Muscle of arm (tissue), 1 donor: ENCODE measurements at regions not wholly inside any gene's neighbourhood (a gene's known extent, or its start where the extent isn't known, plus 50 kb on each side); places are given as distances from the start of the nearest gene placed in this dataset.
A peak's percentile ranks its signal among the peaks of the same experiment; 100 is the strongest.
"Not testable (repeated sequence)": the region's sequence is repeated elsewhere in the genome, so short reads cannot be mapped to it uniquely, and the experiment has no call there.

Experiments
- DNase-seq: peaks from one replicate; pipeline ENCODE4 v3.0.0-alpha.2; 2013

DNA sequence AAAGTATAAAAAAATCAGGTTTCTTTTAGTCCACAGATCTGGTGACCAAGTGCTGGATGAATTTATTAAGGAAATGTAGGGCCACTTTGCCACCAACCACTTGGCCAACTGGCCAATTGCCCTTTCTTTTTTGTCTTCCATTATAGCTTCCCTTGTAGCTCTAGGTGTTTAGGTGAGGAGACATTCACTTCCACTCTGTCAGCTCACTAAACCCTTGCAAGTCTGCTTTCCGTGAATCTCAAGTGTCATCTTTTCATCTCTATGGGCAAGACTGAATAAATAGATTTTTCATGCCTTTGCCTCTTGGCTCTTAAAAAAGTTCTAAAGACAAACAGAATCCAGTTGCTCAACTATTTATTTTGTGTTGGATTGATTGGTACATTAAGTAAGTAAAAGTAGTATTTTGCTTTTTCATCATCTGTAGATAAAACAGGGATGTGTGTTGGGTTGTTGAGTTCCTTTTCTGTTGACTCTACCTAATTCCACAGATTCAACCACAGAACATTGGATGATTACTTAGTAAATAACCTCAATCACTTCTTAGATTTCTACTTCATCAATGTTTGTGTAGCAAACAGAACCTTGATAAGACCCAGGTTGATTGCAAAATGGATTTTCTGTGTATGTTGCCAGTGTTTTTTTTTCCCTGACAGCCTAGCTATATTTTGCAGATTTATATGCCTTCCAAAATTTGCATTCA is 68.1 kb upstream of the GRXCR1 start:
- no peak for DNase-seq

DNA sequence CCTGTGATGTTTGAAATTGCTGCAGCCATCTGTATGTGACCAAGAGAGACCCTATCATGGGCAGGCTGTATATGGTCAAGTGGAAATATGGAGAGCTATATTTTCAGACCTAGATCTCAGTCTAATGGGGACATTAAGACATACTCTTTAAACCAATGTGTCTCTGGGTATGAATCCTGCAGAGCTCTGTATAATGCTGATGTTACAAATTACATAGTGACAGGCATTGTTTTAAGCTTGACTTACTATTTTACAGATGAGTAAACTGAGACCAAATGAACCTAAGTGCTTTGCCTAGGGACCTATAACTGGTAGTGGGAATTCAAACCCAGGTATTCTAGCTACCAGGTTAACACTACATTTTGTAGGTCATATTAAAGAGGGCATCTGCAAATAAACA is 71.3 kb upstream of the GRXCR1 start:
- no peak for DNase-seq

DNA sequence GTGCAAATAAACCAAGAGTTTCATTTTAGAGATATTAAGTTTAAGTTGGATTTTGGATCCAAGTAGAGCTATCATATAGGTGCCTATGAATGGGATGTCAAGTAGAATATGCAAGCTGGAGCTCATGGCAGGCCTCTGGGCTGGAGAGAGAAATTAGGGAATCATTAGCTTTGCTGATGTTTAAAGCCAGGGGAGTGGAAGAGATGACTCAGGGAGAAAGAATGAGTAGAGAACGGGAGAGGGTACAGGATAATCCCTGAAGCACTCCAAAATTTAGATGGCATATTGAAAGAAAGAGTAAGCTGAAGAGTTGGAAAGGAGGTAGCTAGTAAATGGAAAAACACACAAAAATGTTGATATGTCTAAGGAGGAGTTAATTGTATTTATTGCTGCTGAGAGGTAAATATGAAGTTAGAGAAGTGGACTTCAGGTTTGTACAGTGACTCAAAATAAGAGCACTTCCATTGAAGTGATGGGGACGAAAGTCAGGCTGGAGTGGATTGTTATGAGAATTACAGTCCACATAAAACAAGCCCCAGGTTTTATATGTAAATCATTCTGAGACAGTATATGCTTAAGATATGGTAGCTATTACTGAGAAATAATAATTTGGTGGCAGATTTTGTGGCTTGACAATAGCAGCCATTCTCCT is 72.5 kb upstream of the GRXCR1 start:
- DNase-seq: no peak

DNA sequence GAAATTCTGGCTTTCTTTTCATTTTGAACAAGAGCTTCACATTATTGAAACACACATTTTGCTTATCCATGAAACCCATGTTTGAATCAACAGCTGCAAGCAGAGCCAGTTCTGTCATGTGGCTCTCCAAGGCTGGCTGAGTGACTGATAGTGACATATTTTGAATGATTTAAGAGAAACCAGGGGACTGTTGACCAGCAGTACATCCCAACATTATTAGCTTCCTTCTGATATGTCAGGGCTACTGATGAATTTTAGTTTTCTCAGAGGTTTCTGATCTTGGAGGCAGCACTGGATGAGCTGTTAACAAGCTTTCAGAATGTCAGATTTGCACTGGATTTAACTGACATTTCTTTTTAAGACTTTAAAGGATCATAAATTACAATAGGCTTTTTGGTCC is 74.6 kb upstream of the GRXCR1 start:
- no peak for DNase-seq

DNA sequence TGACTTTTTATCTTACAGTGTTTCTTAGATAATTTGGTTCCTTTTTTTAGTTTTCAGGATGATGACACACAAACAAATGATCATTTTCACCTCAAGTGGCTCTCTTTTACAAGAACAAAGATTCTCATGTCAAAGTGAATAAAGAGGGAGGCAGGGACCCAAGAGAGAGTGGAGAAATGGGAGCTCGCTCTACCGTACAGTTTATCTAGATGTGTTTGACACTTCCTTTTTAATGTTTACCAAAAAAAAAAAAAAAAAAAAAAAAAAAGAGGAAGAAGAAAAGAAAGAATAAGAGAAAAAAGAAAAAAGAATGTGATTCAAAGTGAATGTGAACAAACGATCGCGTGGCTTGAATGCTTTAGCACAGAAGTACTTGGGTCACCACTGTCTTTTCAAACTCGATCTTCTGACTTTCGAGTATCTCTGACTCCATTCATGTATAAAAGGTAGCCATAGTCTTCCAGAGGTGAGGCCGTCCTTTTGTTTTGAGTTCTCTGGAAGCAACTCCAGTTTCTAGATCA is 75.6 kb upstream of the GRXCR1 start:
- DNase-seq: no peak

DNA sequence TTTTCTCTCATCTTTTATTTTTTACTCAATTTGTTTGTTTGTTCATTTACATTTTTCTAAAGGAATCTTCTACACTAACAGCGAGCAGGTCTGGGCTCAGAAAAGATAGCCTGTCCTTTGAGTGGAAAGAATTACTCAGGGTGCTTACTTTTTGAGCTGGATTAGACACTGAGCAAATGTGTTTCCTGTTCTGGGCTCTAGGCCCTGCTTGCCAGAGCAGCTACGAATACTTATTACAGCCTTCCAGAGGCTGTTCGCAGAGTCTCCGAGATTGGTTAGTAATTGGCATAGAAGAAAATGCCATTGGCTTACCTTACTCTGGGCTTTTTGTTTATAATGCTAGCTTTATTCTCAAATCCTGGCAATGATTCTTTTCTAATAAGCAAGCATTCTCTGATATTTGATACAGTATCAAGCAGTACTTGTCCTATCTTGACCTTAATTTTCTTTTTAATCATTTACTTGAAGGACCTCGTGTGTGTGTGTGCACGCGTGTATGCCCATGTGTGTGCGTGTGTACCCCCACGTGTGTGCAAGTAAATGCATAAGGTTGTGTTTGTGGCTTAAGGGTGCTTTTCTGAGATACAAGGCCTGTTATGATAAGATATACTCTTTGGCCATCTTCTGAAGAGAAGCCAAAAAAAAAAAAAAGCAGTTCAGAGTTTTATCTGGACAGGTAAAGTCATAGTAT is 76.2 kb upstream of the GRXCR1 start:
- DNase-seq: peak; percentile 8

DNA sequence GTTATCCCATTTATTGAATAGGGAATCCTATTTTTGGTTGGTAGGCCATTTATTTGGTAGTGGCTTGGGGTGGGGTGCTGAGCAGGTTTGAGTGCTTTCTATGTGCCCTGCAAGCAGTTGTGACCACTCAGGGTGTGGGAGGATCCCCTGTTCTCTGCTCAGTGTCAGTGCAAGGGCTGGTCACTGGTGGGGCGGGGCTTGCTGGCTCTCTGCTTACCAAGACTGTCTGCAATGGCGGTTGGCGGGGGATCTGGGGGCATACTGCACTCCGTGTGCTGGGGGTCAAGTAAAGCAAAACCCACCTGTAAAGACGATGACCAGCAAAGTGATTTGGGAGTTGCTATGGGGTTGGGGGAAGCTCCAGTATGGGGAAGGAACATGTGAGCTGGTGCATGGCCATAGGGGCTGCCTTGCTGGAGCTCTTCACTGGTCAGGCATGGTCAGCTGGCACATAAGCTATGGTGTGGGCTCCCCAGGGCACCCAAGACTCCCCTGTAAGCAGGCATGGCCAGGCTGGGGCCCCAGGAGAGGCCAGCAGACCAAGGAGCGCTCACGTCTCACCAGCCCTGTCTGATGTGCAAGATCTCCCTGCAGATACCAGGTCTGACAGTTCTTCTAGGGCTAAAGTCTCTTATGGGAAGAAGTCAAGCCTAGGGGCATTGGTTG is 83.0 kb upstream of the GRXCR1 start:
- DNase-seq: no peak

DNA sequence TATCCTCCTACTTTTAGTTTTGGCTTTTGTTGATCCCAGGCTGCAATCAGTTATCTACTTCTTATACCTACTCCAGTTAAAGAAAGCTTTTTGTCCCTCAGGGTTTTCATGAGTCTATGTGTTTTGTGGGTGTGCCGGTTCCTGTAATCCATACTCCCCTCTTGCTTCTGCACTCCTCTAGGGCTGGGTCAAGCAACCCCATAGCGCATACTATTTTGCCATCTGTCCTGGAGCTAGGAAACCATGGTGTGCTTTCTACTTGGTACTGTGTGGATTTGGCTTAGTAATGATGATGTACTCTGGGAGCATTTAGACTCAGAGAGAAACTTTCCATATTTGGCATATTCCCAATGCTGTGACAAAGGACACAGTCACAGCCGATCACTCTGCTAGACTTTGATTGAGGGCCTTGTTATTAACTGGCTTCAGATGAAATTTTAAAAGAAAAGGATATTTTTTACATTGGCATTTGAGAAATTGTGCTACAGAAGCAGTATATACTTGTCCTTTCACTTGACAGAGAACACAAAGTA is 86.1 kb upstream of the GRXCR1 start:
- no peak for DNase-seq

DNA sequence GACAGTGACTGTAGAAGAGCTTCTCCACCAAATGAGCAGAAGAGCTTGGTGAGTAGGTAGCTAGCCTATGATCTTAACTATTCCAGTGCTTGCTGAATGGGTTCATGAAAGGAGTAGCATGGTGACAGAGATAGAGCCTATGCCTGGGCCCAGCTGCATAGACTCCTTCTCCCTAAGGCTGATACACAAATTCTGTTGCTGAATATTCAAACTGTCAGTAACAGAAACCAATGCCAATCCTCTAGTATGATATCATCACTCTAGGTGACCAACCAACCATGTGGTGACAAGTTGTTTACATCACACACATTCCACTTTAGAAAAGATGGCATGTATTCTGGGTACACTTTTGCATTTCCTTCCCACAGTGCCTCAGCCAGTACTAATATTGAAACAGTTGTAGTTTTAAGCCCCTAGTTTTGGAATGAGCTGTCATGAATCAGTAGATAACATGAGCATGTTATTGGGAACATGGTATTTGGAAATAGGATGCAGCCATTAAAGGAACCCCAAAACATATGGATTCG is 103.4 kb upstream of the GRXCR1 start:
- no peak for DNase-seq

DNA sequence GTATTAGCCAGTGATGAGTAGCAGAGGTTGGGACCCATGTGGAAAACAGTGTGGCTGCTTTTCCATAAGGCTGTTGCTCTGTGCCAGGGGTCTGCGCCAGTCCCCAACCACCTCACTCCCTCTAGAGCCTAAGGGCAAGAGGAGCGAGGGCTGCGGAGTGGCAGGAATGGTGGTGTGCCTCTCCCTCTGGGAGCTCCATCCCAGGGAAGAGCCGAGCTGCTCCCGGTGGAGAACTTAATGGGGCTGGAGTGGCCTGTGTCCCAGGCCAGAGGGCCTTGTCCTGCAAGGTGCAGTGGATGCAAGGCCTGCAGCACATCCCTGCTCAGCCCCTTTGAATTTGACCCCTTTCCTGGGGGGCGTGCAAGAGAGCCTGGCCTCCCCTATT is 105.4 kb upstream of the GRXCR1 start:
- no peak for DNase-seq

DNA sequence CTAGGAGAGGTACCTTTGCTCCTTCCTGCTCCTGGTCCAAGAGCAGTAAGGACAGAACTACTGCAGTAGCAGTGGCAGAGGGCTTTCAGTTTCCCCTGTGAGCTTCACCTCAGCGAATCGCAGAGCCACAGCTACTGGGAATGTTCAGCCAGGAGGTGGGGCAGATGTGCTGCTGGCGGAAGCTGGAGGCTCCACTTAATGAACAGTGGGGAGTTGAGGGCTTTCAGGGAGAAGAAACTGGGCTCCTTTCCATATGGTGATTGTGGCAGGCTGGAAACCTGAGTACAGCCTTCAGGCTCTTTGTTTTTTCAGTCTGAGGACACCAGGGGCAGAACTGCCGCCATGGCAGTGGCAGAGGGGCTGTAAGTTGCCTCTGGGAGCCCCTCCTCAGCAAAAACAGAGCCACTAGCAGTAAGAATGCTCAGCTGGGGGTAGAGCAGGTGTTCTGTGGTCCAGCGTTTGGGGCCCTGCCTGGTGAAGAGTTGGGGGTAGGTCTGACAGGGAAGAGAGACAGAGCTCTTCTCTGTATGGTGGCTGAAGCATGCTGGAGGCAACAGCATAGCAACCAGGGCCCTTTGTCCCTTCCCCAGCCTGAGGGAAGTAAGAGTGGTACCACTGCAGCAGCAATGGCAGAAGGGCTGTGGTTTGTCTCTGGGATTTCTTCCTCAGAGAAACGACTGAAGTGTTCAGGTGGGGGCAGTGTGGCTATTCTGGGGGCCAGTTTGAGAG is 106.0 kb upstream of the GRXCR1 start:
- DNase-seq: no peak

DNA sequence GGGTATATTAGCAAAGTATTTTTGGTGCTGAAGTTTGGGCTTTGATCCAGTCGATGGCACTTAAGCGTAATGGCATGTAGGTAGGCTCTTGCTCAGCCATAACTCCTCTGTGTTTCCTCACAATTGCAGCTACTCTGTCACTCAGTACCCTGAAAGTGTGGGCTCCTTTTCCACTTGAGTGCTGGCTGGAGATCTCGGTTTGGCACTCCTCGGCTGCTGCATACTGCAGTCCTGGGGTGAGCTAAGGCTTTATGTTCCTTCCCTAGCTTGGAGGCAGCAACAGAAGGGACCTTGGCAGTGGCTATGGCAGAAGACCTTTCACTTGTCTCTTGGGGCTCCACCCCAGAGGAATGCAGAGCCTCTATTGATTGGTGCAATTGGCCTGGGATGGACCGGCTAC is 106.7 kb upstream of the GRXCR1 start:
- DNase-seq: no peak

DNA sequence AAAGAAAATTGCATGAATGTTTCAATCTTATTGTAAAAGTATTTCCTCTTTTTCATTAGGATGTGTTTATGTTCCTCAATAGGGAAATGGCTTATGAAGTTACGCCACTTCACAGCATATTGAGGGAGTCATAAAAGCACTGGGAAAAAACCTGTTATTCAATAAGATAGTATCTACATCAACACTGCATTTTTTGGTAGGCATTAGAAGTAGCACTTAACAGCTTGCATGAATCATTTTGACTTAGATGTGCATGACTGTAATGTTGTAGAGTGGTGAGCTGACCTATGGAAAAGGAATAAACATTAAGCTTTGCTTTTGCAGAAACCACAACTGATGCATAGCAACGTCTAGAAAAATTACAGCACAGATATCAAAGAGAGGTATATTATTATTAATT is 111.2 kb upstream of the GRXCR1 start:
- DNase-seq: no peak

DNA sequence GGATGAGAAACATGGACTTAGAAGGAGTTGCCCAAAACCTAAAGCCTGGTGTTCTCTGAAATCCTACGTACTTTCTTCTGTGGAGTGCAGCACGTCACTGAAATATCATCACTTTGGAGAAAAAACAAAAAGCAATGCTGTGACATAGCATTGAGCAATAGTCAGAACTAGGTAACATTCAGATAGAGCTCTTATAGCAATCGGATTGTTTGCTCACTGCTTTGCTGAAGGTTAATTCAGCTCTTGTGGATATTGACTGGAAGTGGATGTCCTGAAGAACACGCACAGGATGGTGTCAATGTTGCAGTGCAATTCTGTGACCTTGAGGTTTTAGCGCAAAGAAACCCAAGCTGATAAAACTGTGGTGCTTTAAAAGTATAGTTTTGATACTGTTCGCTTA is 114.2 kb upstream of the GRXCR1 start:
- DNase-seq: no peak

DNA sequence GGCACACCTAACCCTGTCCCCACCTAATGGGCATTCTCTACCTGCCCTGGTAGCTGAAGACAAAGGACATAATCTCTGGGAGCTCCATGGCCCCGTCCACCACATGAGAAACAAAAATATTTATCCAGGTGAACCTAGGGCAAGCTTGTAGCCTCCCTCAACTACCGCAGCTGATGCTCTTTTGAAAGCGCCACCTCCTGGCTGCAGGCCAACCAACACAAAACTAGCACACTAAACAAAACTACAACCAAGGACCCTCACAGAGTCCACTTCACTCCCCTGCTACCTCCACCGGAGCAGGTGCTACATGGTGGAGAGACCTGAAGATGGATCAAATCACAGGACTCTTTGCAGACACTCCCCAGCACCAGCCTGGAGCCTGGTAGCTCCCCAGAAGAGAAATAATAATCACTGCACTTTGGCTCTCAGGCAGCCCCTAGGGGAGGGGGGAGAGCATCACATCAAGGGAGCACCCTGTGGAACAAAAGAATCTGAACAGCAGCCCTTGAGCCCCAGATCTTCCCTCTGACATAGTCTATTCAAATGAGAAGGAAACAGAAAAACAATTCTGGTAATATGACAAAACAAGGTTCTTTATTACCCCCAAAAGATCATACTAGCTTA is 111.3 kb upstream of the ATP8A1 start:
- DNase-seq: no peak

DNA sequence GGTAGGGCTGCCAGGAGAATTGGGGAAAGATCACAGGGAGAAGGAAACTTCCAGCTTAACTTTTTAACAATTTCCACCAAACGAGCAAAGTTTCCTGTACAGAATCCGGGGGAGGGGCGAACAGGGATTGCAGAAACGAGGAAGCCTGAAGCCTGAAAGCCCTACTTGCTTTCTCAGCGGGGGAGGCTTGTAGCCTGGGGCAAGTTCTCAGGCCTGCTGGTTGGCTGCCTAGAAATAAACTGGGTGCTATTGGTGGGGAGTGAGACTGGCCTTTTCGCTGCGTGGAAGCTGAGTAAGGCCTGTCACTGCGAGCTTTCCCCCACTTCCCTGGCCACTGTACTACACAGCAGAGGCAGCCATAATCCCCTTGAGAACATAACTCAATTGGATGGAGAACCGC is 110.8 kb upstream of the ATP8A1 start:
- no peak for DNase-seq

DNA sequence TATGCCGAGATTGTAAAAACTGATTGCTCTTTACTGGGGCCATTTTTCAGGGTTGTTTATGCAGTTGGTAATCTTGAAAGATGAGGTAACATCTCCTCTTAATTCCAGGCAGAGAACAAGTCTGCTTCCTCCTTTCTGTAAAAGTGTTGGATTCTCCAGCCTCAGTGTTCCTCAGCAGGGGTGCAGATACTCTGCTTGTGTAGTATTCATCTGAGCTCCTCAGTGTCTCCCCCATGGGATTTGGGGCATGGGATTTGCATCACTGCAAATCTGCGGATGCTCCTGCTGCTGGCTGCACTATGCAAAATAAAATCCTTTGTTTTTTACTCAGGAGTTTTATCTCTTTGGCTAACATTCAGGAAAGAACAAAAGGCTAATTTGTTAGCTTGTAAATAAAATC is 104.9 kb upstream of the ATP8A1 start:
- no peak for DNase-seq

DNA sequence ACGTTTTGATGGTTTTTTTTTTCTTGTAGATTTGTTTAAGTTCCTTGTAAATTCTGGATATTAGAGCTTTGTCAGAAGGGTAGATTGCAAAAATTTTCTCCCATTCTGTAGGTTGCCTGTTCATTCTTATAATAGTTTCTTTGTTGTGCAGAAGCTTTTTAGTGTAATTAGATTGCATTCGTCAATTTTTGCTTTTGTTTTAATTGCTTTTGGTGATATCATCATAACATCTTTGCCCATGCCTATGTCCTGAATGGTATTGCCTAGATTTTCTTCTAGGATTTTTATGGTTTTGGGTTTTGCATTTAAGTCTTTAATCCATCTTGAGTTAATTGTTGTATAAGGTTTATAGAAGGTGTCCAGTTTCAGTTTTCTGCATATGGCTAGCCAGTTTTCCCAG is 98.1 kb upstream of the ATP8A1 start:
- not testable (repeated sequence) for DNase-seq

DNA sequence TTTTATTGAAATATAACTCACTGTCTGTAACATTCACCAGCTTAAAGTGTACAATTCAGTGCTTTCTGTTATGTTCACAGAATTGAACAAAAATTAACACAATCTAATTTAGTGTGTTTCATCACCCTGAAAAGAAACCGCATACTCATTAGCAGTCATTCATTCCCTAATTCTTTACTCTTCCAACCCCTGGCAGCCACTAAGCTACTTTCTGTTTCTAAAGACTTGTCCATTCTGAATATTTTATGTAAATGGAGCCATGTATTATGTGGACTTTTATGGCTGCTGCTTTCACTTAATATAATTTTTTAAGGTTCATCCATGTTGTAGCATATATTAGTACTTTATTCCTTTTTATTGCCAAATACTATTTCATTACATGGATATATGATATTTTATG is 94.7 kb upstream of the ATP8A1 start:
- DNase-seq: no peak

DNA sequence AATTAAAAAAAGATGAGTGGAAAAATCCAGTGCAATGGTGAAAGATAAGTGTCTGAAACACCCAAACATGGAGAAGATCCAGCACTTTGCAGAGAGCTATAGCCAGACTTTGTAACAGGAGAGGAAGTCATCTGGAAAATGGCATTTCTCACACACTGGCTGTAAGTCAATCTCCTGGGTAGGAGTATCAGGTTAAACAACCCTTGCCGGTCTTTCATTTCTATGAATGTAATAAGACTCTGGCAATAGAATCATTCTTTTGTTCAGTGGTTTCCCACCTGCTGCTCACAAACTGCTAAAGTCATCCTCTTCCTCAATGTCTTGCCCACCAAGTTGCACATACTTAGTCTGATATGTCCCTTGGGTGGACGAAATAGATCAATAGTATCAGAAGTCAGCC is 94.0 kb upstream of the ATP8A1 start:
- DNase-seq: no peak

DNA sequence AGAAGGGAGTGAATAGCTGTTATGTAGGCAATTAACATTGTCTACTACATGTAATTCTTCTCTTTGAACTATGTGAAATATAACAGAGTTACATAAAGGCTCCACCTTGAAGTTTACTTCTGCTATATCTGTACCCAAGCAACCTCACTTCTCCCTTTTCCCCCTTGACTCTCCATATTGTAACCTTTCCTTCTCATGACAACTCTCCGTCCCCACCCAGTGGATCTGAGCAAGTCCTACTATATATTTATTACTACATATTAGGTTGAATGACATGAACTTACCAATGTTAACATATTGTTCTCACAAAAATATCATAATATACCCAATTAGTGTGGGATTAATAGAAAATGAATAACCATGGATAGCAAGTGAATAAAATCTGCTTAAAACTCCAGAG is 93.2 kb upstream of the ATP8A1 start:
- DNase-seq: no peak
